Kidney (tissue), 13 donors: ENCODE measurements at regions not wholly inside any gene's neighbourhood (a gene's known extent, or its start where the extent isn't known, plus 50 kb on each side); places are given as distances from the start of the nearest gene placed in this dataset.

Experiments
- DNase-seq, 5 donors: peaks; one replicate each; pipeline ENCODE4 v3.0.0-alpha.2; 2013 to 2020
- FAIRE-seq: peaks from 2 replicates; lab custom pipeline; 2012; peaks lifted over from hg19 to GRCh38; lab: Jason Lieb, UNC
- H3K27ac ChIP-seq, 2 donors: one replicate each; pipeline ENCODE4 v1.7.0; 2013; ENCODE audit warnings: low read depth in 2 of 2, low read length in 2 of 2, inconsistent platforms in 1 of 2
- H3K27me3 ChIP-seq: one replicate; pipeline ENCODE4 v1.7.1; 2013; ENCODE audit warnings: low read length, inconsistent platforms; ENCODE audit not compliant: control insufficient read depth, insufficient read depth
- H3K36me3 ChIP-seq, 3 donors: one replicate each; pipeline versions ENCODE4 v1.7.0 to v1.7.1; 2013; ENCODE audit warnings: low read length in 3 of 3, control low read depth in 1 of 3, inconsistent platforms in 1 of 3; ENCODE audit not compliant: insufficient read depth in 3 of 3, control insufficient read depth in 2 of 3
- H3K4me1 ChIP-seq, 3 donors: one replicate each; pipeline versions ENCODE4 v1.7.0 to v1.7.1; 2013; ENCODE audit warnings: low read length in 3 of 3, inconsistent platforms in 1 of 3, low read depth in 1 of 3; ENCODE audit not compliant: control insufficient read depth in 2 of 3, insufficient read depth in 2 of 3
- H3K4me3 ChIP-seq, 3 donors: one replicate each; pipeline versions ENCODE4 v1.7.0 to v1.8.1; 2013; ENCODE audit warnings: low read length in 3 of 3, control low read depth in 1 of 3, inconsistent platforms in 1 of 3
- H3K9ac ChIP-seq, 3 donors: one replicate each; pipeline versions ENCODE4 v1.7.0 to v1.7.1; 2013; ENCODE audit warnings: low read length in 3 of 3, control low read depth in 1 of 3, inconsistent platforms in 1 of 3
- H3K9me3 ChIP-seq, 3 donors: one replicate each; pipeline versions ENCODE4 v1.7.0 to v1.7.1; 2013; ENCODE audit warnings: low read length in 3 of 3, control low read depth in 1 of 3, inconsistent platforms in 1 of 3; ENCODE audit not compliant: control insufficient read depth in 2 of 3, insufficient read depth in 1 of 3
- intact Hi-C: fragments of 100-400 bp; cut with DNase I; formaldehyde crosslinking; loops from one replicate; pipeline ENCODE4 v1.11.1; 2022
- TF ChIP-seq, protein P1 (sequence below): IDR thresholded peaks from 3 replicates; pipeline ENCODE4 v1.5.1; 2012; ENCODE audit warnings: mild to moderate bottlenecking, moderate library complexity, borderline replicate concordance; ENCODE audit not compliant: insufficient read depth; ENCODE audit errors: extremely low read depth
- donor health status: control.
- donor health status: control.
- donor health status: control.
- donor health status: control.
- donor health status: control.
- donor health status: DM: yes; HTN: yes; CAD: no.
- donor health status: Normal renal cell carcinoma (clear cell type).

DNA sequence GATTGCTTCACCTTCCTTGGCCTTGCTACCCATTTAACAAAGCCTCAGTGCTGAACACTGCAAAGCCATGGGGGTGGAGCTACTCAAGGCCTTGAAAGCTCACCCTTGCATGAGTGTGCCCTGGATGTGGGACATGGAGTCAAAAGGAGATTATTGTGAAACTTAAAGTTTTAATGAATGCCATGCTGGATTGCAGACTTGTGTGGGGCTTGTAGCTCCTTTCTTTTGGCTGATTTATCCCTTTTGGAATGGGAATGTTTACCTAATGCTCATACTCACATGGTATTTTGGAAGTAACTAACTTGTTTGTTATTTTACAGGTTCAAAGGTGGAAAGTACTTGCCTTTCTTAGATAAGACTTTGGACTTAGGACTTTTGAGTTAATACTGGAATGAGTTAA lies 538.5 kb upstream of the NECTIN3 start:
- Histone ChIP-seq H3K9me3 (no peaks in the 10 kb centered on the region), H3K4me3 (no peak overlapping the region), H3K9ac (no peak overlapping the region), H3K27me3 (no peaks in the 10 kb centered on the region), H3K27ac (no peak overlapping the region), H3K36me3 (no peaks in the 10 kb centered on the region), H3K4me1 (no peaks in the 10 kb centered on the region)
- intact Hi-C loops, result no loop called here
- DNase-seq (no peak), FAIRE-seq (no peak)
- TF ChIP-seq, protein P1, sequence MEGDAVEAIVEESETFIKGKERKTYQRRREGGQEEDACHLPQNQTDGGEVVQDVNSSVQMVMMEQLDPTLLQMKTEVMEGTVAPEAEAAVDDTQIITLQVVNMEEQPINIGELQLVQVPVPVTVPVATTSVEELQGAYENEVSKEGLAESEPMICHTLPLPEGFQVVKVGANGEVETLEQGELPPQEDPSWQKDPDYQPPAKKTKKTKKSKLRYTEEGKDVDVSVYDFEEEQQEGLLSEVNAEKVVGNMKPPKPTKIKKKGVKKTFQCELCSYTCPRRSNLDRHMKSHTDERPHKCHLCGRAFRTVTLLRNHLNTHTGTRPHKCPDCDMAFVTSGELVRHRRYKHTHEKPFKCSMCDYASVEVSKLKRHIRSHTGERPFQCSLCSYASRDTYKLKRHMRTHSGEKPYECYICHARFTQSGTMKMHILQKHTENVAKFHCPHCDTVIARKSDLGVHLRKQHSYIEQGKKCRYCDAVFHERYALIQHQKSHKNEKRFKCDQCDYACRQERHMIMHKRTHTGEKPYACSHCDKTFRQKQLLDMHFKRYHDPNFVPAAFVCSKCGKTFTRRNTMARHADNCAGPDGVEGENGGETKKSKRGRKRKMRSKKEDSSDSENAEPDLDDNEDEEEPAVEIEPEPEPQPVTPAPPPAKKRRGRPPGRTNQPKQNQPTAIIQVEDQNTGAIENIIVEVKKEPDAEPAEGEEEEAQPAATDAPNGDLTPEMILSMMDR, result no peak

DNA sequence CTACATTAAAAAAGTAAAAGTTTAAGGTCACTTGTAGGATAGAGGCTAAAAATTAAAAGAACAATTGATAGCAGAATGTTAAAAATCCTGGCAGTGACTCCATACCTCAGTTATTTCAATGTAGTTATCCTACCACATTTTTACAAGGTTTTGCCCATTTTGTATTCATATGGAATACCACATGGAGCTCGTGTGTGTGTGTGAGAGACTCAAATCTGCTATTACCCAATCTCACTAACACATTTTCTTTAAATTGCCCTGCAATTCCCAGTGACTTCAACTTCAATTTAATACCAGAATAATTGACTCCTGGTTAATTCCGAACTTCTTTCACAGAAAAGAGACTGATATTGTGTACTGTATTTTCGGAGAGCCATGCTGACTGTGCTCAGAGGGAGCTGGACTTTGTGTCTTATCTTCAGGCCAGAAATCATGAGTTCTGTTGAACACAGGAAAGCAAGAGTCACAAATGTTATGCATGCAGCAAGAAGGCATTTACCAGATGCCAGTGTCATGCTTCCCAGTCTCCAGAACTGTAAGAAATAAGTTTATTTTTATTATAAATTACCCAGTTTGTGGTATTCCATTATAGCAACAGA lies 529.0 kb upstream of the NECTIN3 start:
- Histone ChIP-seq H3K9me3 (no peaks in the 10 kb centered on the region), H3K27ac (no peak overlapping the region), H3K9ac (no peak overlapping the region), H3K4me3 (no peak overlapping the region), H3K4me1 (no peaks in the 10 kb centered on the region), H3K36me3 (no peaks in the 10 kb centered on the region), H3K27me3 (no peaks in the 10 kb centered on the region)
- FAIRE-seq (no peak), DNase-seq (no peak)
- intact Hi-C loops, result no loop called here
- TF ChIP-seq, protein P1, result no peak

DNA sequence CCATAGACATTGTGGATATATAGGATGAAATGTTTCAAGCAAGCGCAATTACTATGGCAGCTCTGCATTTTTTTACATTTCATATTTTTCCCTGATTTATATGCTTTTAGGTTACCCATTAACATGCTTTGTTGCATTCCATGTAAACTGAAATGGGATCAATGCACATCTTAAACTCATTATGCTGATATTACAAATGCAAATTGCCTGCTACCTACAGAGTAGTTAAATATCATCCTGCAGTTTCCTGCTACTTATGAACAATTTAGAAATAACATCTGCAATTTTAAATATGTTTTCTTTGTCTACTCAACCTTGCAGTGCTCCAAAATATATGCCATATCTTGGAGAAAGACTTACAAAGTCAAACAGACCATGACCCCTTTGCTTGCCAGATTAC lies 526.9 kb upstream of the NECTIN3 start:
- Histone ChIP-seq H3K36me3 (no peaks in the 10 kb centered on the region), H3K27me3 (no peaks in the 10 kb centered on the region), H3K9me3 (no peaks in the 10 kb centered on the region), H3K9ac (no peak overlapping the region), H3K4me3 (no peak overlapping the region), H3K27ac (no peak overlapping the region), H3K4me1 (no peaks in the 10 kb centered on the region)
- TF ChIP-seq, protein P1, result no peak
- intact Hi-C loops, result no loop called here
- FAIRE-seq (no peak), DNase-seq (no peak)

DNA sequence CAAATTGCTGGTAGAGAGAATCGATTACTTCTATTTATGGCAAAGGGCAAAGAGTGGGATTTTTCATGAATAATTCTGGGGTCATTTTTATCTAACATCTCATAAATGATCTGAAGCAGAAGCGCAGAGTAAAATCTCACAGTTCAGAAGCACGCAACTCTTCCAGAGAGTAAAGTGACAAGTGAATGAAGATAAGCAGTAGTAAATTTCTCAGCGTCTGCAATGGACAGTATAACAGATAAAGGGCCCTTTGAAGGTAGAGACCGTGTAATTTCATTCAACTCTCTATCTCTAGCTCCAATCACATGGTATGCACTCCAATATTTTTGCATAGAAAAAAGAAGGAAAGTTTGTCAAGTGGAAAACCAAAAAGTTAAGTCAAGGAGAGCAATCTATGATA lies 521.1 kb upstream of the NECTIN3 start:
- TF ChIP-seq, protein P1, result no peak
- no peaks in the 10 kb centered on the region for H3K36me3 ChIP-seq
- DNase-seq (no peak), FAIRE-seq (no peak)
- no peak overlapping the region for H3K9ac ChIP-seq
- H3K4me3 ChIP-seq, result no peak overlapping the region
- intact Hi-C loops, result no loop called here
- H3K4me1 ChIP-seq, result no peaks in the 10 kb centered on the region
- no peak overlapping the region for H3K27ac ChIP-seq
- no peaks in the 10 kb centered on the region for H3K27me3 ChIP-seq
- H3K9me3 ChIP-seq, result no peaks in the 10 kb centered on the region
